HG03565 (cell line): ENCODE measurements at regions not wholly inside any gene's neighbourhood (a gene's known extent, or its start where the extent isn't known, plus 50 kb on each side); places are given as distances from the start of the nearest gene placed in this dataset.
A peak's percentile ranks its signal among the peaks of the same experiment; 100 is the strongest.
"Not testable (repeated sequence)": the region's sequence is repeated elsewhere in the genome, so short reads cannot be mapped to it uniquely, and the experiment has no call there.

ENCODE experiments used
- ATAC-seq: cut with Tn5 transposase; IDR thresholded peaks from one replicate; pipeline ENCODE4 v1.9.1; 2021; ENCODE audit warnings: mild to moderate bottlenecking, moderate library complexity; ENCODE audit not compliant: unreplicated experiment

- ATAC-seq = no peak
These were observed 185.0 kb upstream of the NRXN3 start for GRCh38 chr14:77985211-77985615.

DNA sequence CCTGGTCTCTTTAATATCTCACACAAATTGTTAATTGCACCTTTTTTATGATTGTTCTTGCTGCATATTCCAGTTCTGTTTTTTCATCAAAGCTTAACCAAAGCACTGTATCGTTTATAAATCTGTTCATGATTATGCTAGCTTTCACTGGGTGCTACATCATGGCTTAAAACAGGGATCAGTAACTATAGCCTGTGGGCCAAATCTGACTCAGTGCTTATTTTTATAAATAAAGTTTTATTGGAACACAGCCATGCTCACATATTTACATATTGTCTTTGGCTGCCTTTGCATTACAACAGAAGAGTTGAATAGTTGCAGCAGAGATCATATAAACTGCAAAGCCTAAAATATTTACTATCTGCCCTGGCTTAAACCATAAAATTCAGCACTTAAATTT, 183.4 kb upstream of the NRXN3 start:
- ATAC-seq = no peak

DNA sequence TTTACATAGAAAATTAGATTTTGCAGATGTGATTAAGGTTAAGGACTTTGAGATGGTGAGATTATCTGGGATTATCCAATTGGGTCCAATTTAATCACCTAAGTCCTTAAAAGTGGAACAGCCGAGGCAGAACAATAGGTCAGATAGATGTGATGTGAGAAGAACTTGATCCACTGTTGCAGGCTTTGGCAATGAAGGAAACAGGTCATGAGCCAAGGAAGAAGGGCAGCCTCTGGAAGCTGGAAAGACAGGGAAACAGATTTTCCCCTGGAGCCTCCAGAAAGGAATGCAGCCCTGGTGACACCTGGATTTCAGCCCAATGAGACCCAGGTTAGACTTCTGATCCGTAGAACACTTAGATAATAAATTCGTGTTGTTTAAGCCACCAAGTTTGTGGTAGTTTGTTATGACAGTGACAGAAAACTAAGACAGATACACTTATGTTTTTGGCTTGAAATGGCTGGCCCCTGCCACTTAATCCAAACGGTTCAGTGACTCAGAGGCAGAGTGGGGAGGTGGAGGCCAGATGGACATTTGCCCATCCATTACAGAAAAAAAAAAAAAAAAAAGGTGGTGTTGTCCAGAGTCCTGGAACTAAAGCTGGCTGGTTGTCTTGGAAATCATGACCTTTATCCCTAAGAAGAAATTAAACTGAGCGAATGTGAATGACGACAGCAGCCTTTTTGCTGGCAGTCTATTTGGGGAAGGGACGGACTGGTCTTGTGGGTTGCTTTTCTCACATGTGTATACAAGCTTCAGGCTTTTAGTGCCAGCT, 181.9 kb upstream of the NRXN3 start:
- no peak for ATAC-seq

- ATAC-seq = no peak
These were observed 181.2 kb upstream of the NRXN3 start for GRCh38 chr14:77988970-77989369.

GRCh38 chr14:77989441-77989991, 180.7 kb upstream of the NRXN3 start:
- no peak for ATAC-seq

GRCh38 chr14:77990337-77990736, 179.8 kb upstream of the NRXN3 start:
- no peak for ATAC-seq

DNA sequence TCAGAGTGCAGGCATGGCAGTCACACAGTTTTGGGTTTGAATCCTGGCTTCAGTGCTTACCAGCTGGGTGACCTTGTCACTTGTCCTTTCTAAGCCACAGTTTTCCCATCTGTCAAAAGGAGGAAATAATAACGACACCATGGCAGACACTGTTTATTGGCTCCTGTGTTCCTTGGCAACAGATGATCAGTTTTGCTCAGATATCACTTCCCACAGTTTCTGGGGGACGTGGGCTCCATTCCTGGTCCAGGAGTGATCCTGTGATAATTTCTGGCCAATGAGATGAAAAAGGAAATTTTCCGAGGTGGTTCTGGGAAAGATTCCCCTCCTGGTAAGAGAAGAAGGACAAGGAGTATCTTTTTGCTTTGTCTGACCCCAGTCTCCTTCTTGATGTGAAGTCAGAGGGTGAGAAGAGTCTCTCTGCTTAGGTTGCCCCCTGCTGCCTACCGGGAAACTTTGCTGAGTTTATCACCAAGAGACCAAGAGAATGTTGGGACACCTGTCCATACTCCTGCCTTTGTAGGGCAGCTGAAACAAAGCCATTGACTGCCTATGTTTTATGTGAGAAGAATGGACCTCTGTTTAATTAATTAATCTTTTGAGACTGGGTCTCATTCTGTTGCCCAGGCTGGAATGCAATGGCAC, 178.9 kb upstream of the NRXN3 start:
- no peak for ATAC-seq

DNA sequence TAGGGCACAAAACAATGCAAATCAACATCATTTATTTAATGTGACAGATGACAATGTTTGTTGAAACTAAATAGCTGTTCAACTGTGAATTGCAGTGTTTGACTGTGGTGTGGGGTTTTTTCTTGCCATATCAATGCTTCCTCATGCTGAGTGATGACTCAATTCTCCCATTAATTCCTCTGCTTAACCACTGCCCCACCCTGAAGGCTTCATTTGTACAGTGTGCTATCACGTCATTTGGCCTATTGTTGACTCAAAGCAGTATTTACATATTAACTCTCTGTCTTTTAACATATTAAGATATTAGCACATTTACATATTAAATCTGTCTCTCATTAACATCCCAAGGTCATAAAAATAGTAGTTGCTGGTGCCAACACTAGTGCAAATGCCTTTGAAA, 164.8 kb upstream of the NRXN3 start:
- peak; percentile 91 for ATAC-seq

- ATAC-seq = no peak
These were observed 163.0 kb upstream of the NRXN3 start for GRCh38 chr14:78007160-78007559.

DNA sequence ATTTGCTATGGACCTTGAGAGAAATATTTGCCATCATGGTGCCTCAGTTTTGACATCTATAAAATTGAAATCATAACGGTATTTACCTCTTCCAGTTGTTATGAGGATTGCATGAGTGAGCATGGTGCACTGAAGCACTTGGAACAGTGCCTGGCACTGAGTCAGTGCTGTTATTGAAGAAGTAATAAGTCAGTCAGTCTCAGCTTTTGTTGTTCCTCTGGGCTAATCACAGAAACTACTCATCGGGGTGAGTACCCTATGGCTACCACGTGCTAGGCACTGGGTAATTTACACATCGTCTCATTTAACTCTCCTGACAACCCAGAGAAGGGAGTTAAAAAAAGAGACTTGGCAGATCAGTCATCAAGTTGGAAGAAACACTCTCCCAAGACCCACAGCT, 159.5 kb upstream of the NRXN3 start:
- no peak for ATAC-seq

GRCh38 chr14:78013911-78014310, 156.3 kb upstream of the NRXN3 start:
- not testable (repeated sequence) for ATAC-seq

DNA sequence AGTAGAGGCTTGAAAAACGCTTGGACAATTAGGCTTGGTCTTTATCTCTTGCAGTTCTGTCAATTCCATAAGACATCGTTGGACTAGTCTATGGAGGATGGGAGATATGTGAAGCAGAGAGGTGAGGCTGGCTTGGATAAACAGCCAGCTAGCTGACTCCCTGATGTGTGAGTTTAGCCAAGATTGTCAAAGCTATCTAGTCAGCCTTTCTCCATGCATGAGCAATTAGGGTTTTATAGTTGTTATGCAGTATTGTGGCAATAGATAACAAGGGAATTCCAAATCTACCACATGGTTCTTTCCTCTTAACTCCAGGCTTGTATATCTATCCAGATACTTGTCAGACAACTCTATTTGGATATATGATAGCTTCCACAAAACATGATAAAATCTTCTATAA, 153.6 kb upstream of the NRXN3 start:
- no peak for ATAC-seq

DNA sequence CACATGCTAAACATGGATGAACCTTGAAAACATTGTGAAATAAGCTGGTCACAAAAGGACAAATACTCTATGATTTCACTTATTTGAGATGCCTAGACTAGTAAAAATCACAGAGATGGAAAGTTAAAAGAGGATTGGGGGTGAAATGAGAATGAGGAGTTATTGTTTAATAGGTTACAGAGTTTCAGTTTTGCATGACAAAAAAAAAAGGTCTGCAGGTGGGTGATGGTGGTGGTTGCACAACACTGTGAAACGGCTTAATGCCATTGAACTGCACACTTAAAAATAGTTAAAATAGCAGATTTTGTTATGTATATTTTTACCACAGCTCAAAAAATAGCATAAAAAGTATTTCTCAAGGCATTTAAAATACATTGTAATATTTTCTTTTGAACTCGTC, 151.9 kb upstream of the NRXN3 start:
- no peak for ATAC-seq

GRCh38 chr14:78022059-78022458, 148.1 kb upstream of the NRXN3 start:
- peak; percentile 95 for ATAC-seq

DNA sequence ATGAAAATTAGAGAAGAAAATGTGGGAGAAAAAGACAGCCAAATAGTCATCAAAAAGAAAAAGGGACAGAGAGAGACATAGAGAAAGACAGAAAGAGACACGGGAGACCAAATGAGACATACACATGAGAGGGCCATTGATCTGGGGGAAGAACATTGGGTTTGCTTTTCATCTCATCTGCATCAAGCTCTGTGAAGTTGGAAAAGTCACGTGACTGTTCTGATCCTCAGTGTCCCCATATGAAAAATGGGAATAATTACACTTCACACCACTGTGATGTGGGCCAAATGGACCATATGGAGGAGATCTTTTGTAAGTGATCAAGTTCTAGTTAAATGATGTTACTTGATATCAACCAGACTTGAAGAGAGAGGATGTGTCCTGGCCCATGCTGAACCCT, 147.1 kb upstream of the NRXN3 start:
- ATAC-seq = no peak

GRCh38 chr14:78028471-78028870, 141.7 kb upstream of the NRXN3 start:
- ATAC-seq = no peak

DNA sequence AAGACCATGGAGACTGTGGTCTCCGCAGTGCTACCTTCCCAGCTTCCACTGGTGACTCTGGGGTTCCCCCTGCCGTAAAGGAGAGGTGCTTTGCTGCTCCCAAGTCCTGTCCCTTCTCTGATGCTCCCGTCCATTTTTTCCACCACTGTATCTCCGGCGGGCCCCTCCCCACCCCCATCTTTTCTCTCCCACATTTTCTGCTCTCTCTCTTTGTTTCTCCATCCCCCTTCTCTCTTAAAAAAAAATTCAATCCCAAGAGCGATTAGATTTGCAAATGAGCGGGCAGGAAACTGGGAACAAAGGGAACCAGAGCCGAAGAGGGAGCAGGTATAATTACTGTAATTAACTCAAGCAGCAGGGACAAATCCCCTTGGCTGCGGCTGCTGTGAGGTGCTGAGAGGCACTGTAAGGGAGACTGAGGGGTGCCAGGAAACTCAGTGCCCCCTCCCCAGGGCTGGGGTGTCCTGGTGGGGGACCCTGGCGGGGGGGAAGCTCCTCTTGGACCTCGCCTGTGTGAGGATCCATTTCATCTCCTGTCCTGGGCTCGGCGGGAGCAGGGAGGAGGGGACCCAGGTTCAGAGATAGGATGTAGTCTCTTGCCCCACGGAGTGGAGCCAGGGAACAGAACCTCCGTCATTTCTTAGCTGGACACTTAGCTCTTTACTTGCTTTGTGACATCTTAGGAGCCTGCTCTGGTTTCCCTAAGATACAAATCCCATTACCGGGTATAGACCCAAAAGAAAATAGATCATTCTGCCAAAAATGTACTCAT, 140.4 kb upstream of the NRXN3 start:
- no peak for ATAC-seq

GRCh38 chr14:78043349-78043748, 126.8 kb upstream of the NRXN3 start:
- no peak for ATAC-seq

DNA sequence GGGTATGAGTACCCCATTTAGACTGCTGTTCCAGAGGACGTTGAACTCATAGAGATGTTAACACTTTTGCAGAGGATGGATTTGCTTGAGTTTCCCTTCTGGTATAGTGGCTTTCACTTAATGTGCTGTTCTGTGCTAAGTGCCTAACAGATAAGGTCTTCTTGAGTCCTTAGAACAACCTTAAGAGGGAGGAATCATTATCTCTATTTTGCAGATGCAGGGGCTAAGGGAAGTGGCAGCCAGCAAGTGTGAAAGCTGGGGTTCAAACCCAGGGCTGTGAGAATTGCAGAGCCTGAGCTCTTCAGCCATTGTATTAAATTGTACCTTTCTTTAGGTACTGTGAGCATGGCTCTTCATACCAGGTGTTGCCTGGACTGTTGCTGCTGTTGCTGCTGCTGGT, 122.1 kb upstream of the NRXN3 start:
- ATAC-seq = no peak

- not testable (repeated sequence) for ATAC-seq
These were observed 113.3 kb upstream of the NRXN3 start for GRCh38 chr14:78056890-78057289.

- no peak for ATAC-seq
These were observed 99.8 kb upstream of the NRXN3 start for GRCh38 chr14:78070344-78070743.
